Common myeloid progenitor, CD34-positive (primary cell): ENCODE measurements at regions not wholly inside any gene's neighbourhood (a gene's known extent, or its start where the extent isn't known, plus 50 kb on each side); places are given as distances from the start of the nearest gene placed in this dataset.

Experiments
- CTCF ChIA-PET: fragments of 350-600 bp; sonication (Branson Sonifier 250); formaldehyde crosslinking; loops from one replicate; lab custom pipeline; 2021; ENCODE audit warnings: antibody characterized with exemption; lab: Charles Lee
- POLR2A ChIA-PET: fragments of 350-600 bp; sonication (Branson Sonifier 250); formaldehyde crosslinking; loops from one replicate; lab custom pipeline; 2021; ENCODE audit warnings: antibody characterized with exemption; lab: Charles Lee
- DNase-seq, 3 donors: peaks; one replicate each; pipeline versions ENCODE4 v3.0.0 to v3.0.0-alpha.2; 2013
- H3K27ac ChIP-seq, 2 experiments: 1 replicate in 1 of 2; 2 replicates in 1 of 2; pipeline ENCODE4 v1.7.0; 2013; ENCODE audit warnings: inconsistent platforms in 2 of 2, low read length in 2 of 2, mild to moderate bottlenecking in 2 of 2, low read depth in 1 of 2, moderate library complexity in 1 of 2; ENCODE audit not compliant: severe bottlenecking in 2 of 2, insufficient read depth in 1 of 2, poor library complexity in 1 of 2
- H3K27me3 ChIP-seq, 5 experiments: replicated peaks in 2 of 5; 1 replicate in 3 of 5; 2 replicates in 2 of 5; pipeline versions ENCODE4 v1.6.1 to v1.7.0; 2013; ENCODE audit warnings: low read length in 4 of 5, mild to moderate bottlenecking in 2 of 5, moderate library complexity in 2 of 5, inconsistent platforms in 1 of 5; ENCODE audit not compliant: insufficient read depth in 5 of 5, control insufficient read depth in 4 of 5
- H3K36me3 ChIP-seq, 4 experiments: 1 replicate in 2 of 4; 2 replicates in 2 of 4; pipeline versions ENCODE4 v1.6.1 to v1.7.0; 2013; ENCODE audit warnings: low read length in 3 of 4, control low read depth in 1 of 4, mild to moderate bottlenecking in 1 of 4; ENCODE audit not compliant: control insufficient read depth in 4 of 4, insufficient read depth in 4 of 4
- H3K4me1 ChIP-seq, 4 experiments: 1 replicate in 3 of 4; 2 replicates in 1 of 4; pipeline versions ENCODE4 v1.6.1 to v1.7.1; 2013; ENCODE audit warnings: low read length in 3 of 4, mild to moderate bottlenecking in 3 of 4, control low read depth in 1 of 4, inconsistent platforms in 1 of 4, moderate library complexity in 1 of 4; ENCODE audit not compliant: control insufficient read depth in 4 of 4, insufficient read depth in 4 of 4; ENCODE audit errors: control extremely low read depth in 1 of 4
- H3K4me3 ChIP-seq, 7 experiments: 1 replicate in 4 of 7; 2 replicates in 3 of 7; pipeline versions ENCODE4 v1.5.1 to v1.7.0; 2013; ENCODE audit warnings: mild to moderate bottlenecking in 7 of 7, low read length in 6 of 7, moderate library complexity in 6 of 7, inconsistent platforms in 2 of 7, low read depth in 2 of 7, control low read depth in 1 of 7; ENCODE audit not compliant: insufficient read depth in 4 of 7, control insufficient read depth in 1 of 7; ENCODE audit errors: extremely low read depth in 1 of 7
- H3K9me3 ChIP-seq, 5 experiments: 1 replicate in 4 of 5; 2 replicates in 1 of 5; pipeline versions ENCODE4 v1.6.1 to v1.7.1; 2013; ENCODE audit warnings: low read length in 4 of 5, mild to moderate bottlenecking in 2 of 5, inconsistent platforms in 1 of 5, low read depth in 1 of 5, moderate library complexity in 1 of 5; ENCODE audit not compliant: control insufficient read depth in 4 of 5, insufficient read depth in 2 of 5; ENCODE audit errors: control extremely low read depth in 1 of 5
- WGBS: methylation state at CpG from one replicate; pipeline ENCODE4 v1.1.5; 2013; ENCODE audit not compliant: insufficient coverage; 5-methylcytosine and 5-hydroxymethylcytosine counted together

DNA sequence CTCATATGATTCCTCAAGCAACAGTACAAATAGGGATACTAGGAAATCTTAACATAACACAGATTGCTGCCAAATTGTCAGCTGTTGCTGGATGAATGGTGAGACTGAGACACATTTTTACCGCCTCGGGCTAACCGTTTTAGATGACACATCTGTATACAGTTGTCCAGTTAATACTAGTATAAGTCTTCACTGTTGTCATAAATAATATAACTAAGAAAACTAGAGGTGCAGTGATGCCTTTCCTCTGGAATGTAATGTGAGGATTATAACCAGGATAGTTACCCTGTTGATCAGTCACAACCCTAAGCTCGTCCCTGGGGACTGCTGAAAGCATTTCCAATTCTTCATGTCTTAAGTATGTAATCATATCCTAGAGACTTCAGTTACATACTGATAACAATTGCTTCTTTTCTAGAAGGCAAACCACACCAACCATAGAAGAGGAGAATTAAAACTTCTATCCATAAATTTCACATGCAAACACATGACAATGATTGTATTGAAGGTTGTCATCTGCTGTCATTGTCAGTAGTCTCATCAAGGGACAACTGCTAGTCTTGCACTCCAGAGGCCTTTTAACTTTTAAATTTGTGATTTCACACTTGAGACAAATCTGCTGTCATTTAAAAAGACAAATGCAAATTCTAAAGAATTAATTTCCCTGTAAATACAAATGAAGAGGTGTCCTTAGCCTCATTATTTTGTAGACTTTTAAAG is 100.4 kb upstream of the SEMA3D start:
- WGBS = no CpG with 5 or more reads among the region's 4 CpGs
- Histone ChIP-seq H3K9me3 (no peaks in the 10 kb centered on the region), H3K4me1 (peaks cover 0 to 5% (median under 1%) of the 10 kb centered on the region in 4 experiments), H3K27me3 (no peaks in the 10 kb centered on the region), H3K4me3 (no peak overlapping the region), H3K27ac (no peak overlapping the region), H3K36me3 (no peaks in the 10 kb centered on the region)
- no peak for DNase-seq
- ChIA-PET CTCF (no interaction called here), POLR2A (no interaction called here)

DNA sequence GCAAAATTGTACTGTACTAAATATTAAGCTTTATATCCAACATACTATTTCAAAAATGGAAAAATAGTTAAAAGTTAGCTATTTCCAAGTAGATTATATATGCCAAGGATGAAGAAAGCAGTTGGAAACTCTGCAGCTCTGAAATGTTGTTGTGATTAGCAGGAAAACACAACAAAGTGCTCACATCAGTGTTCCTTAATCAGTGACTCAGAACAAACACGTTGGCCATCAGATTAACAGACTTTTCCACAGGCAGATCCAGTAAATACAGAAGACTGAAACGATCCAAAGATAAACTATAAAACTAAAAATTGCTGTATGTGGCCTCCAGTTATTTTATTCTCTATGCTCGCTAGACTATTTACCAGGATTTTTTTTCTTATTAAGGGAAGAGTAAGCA is 99.6 kb upstream of the SEMA3D start:
- Histone ChIP-seq H3K27ac (no peak overlapping the region), H3K4me3 (no peak overlapping the region), H3K9me3 (no peaks in the 10 kb centered on the region), H3K4me1 (peaks cover 0 to 5% (median under 1%) of the 10 kb centered on the region in 4 experiments), H3K36me3 (no peaks in the 10 kb centered on the region), H3K27me3 (no peaks in the 10 kb centered on the region)
- WGBS = 80% methylated on average over 1 of the region's 3 CpGs
- CTCF ChIA-PET = no interaction called here
- POLR2A ChIA-PET = no interaction called here
- no peak for DNase-seq

DNA sequence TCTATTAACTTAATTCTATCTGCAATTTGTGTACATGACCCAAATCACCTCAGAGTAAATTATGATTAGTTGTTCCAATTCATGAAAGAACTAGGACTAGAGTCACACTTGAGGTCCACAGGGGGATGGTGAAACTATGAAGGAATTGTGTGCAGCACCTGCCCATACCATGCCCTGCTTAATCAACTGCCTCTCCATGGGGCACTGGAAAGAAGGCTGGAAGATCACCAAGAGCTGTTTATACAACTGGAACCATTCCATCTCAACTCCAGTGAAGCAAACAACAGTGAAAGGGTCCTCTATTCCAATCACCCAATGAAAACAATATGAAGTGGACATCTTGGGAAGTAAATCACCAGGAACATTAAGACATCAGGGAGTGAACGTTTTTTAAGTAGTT is 98.7 kb upstream of the SEMA3D start:
- CTCF ChIA-PET = no interaction called here
- no peak overlapping the region for H3K4me3 ChIP-seq
- no peak overlapping the region for H3K27ac ChIP-seq
- no CpG with 5 or more reads among the region's 1 CpG for WGBS
- POLR2A ChIA-PET = no interaction called here
- peaks cover 0 to 2% (median under 1%) of the 10 kb centered on the region in 4 experiments for H3K4me1 ChIP-seq
- H3K9me3 ChIP-seq = no peaks in the 10 kb centered on the region
- no peaks in the 10 kb centered on the region for H3K27me3 ChIP-seq
- H3K36me3 ChIP-seq = no peaks in the 10 kb centered on the region
- DNase-seq = no peak

DNA sequence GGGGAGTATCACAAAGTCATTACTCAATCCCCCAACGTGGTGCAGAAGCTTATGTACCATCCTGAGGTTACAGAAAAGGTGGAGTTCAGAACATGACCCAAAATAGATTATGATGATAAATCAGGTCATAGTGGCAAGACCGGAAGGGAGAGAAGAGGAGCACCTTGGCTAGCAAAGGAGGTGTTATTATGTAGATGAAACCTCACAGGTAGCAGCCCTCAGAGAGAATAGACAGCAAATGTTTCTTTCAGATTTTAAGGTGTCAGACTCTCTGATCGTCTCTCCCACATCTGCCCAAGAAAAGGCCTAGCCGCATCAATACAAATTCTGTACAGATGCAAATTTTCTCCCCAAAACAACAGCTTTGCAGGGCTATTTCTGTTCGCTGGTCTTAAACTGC is 88.3 kb upstream of the SEMA3D start:
- Histone ChIP-seq H3K9me3 (no peaks in the 10 kb centered on the region), H3K27me3 (no peaks in the 10 kb centered on the region), H3K36me3 (no peaks in the 10 kb centered on the region), H3K4me3 (no peak overlapping the region), H3K4me1 (no peaks in the 10 kb centered on the region), H3K27ac (no peak overlapping the region)
- CTCF ChIA-PET = no interaction called here
- POLR2A ChIA-PET = no interaction called here
- 94% methylated on average over 2 of the region's 5 CpGs for WGBS
- no peak for DNase-seq

DNA sequence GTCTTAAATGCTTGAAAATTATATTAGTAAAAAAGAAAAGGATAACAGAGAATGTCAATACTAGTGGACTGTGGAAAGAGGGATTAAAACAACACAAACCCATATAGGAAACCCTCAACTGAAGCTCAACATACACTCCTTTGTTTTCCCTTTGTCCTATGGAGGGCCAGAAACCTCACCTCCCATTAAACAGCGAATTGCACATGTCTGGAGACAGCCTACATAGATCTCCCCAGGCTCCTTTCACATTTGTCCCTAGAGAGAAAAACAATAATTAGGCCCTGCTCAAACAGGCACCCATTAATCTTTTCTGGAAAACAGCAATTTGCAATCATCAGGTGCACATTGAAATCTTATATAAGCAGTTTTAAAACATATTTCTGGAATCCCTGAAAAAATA is 87.6 kb upstream of the SEMA3D start:
- Histone ChIP-seq H3K27ac (no peak overlapping the region), H3K36me3 (no peaks in the 10 kb centered on the region), H3K27me3 (no peaks in the 10 kb centered on the region), H3K4me1 (no peaks in the 10 kb centered on the region), H3K9me3 (no peaks in the 10 kb centered on the region), H3K4me3 (no peak overlapping the region)
- DNase-seq = no peak
- CTCF ChIA-PET = no interaction called here
- POLR2A ChIA-PET = no interaction called here
- WGBS = 83% methylated on average over 1 of the region's 1 CpG

DNA sequence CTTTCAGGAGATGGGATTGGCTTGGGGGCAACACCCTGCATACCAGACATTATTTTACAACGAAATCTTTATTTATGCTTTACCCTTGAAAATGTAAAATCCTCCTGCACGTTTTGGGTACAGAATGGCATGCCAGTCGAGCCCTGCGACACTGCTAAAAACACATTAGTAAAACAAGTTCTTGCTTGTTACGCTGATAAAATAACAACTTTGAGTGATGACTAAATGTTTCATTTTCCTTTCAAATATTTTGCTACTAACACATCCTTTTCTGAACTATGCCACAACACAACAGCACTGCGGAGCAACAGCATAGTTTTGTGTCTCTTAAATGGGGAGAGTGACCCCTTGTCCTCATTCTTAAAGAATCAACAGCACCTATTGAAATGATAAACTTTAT is 76.0 kb upstream of the SEMA3D start:
- WGBS = 97% methylated on average over 5 of the region's 6 CpGs
- Histone ChIP-seq H3K27ac (no peak overlapping the region), H3K36me3 (no peaks in the 10 kb centered on the region), H3K27me3 (no peaks in the 10 kb centered on the region), H3K9me3 (no peaks in the 10 kb centered on the region), H3K4me1 (no peaks in the 10 kb centered on the region), H3K4me3 (no peak overlapping the region)
- no peak for DNase-seq
- CTCF ChIA-PET = no interaction called here
- POLR2A ChIA-PET = no interaction called here

DNA sequence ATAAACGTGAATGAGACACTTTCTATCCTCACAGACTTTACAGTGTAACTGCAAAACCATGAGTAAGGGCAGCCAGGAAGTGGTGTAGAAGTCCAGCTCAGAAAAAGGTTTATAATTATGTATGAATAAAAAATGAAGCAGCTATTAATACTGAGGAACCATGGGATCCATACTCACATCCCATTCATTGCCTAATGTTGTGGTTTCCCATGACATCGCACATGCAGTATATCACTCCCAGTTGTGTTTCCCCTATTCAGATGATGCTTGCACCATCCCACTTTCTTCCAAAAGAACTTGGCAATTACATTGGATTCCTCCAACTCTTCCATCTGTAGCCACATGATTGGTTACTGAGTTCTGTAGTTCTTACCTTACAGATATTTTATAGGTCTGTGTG is 74.5 kb upstream of the SEMA3D start:
- Histone ChIP-seq H3K27ac (no peak overlapping the region), H3K4me1 (no peaks in the 10 kb centered on the region), H3K27me3 (no peaks in the 10 kb centered on the region), H3K4me3 (no peak overlapping the region), H3K9me3 (no peaks in the 10 kb centered on the region), H3K36me3 (no peaks in the 10 kb centered on the region)
- ChIA-PET POLR2A (no interaction called here), CTCF (no interaction called here)
- no peak for DNase-seq
- 27% methylated on average over 1 of the region's 2 CpGs for WGBS
